ENCODE measurements at regions not wholly inside any gene's neighbourhood (a gene's known extent, or its start where the extent isn't known, plus 50 kb on each side); places are given as distances from the start of the nearest gene placed in this dataset.

GRCh38 chr3:5332270-5332956 lies 144.9 kb downstream of the EDEM1 start:
- TF ChIP-seq POLR2A (IDR thresholded peaks at IDR 0.05) (no peak), CTCF (IDR thresholded peaks at IDR 0.05) (no peak)
